Smooth muscle cell (in vitro differentiated cells): ENCODE measurements at regions not wholly inside any gene's neighbourhood (a gene's known extent, or its start where the extent isn't known, plus 50 kb on each side); places are given as distances from the start of the nearest gene placed in this dataset.

ENCODE experiments used
- DNase-seq: peaks from one replicate; lab custom pipeline; 2025; ENCODE audit not compliant: unreplicated experiment; lab: John Stamatoyannopoulos, UW
- H2AFZ ChIP-seq: fragments of 200-600 bp; sonication (generic); 2 replicates; pipeline ENCODE4 v1.6.0; 2016; ENCODE audit warnings: antibody characterized with exemption, low read depth, mild to moderate bottlenecking
- H3F3A ChIP-seq: fragments of 200-600 bp; sonication (generic); 2 replicates; pipeline ENCODE4 v1.6.0; 2017; ENCODE audit warnings: antibody characterized with exemption, low read depth
- H3K27ac ChIP-seq: fragments of 200-600 bp; sonication (generic); 2 replicates; pipeline ENCODE4 v1.5.1; 2016; ENCODE audit warnings: low read depth, mild to moderate bottlenecking
- H3K27me3 ChIP-seq: fragments of 200-600 bp; sonication (generic); 2 replicates; pipeline ENCODE4 v1.6.1; 2016; ENCODE audit warnings: low read depth, mild to moderate bottlenecking
- H3K36me3 ChIP-seq: fragments of 200-600 bp; sonication (generic); 2 replicates; pipeline ENCODE4 v1.5.1; 2016; ENCODE audit warnings: low read depth
- H3K4me1 ChIP-seq: fragments of 200-600 bp; sonication (generic); 2 replicates; pipeline ENCODE4 v1.5.1; 2016; ENCODE audit warnings: low read depth
- H3K4me2 ChIP-seq: fragments of 200-600 bp; sonication (generic); 2 replicates; pipeline ENCODE4 v1.6.0; 2016; ENCODE audit warnings: mild to moderate bottlenecking
- H3K4me3 ChIP-seq: fragments of 200-600 bp; sonication (generic); 2 replicates; pipeline ENCODE4 v1.5.1; 2016; ENCODE audit warnings: mild to moderate bottlenecking
- H3K79me2 ChIP-seq: fragments of 200-600 bp; sonication (generic); 2 replicates; pipeline ENCODE4 v1.6.0; 2016; ENCODE audit warnings: low read depth, mild to moderate bottlenecking
- H3K9ac ChIP-seq: fragments of 200-600 bp; sonication (generic); 2 replicates; pipeline ENCODE4 v1.6.0; 2016; ENCODE audit warnings: low read depth
- H3K9me3 ChIP-seq: fragments of 200-600 bp; sonication (generic); replicated peaks from 2 replicates; pipeline ENCODE4 v1.5.1; 2016; ENCODE audit warnings: low read depth
- H4K20me1 ChIP-seq: fragments of 200-600 bp; sonication (generic); 2 replicates; pipeline ENCODE4 v1.6.0; 2016; ENCODE audit warnings: low read depth
- WGBS: methylation state at CpG from one replicate; pipeline ENCODE4 v1.1.7; 2016; ENCODE audit warnings: low lambda C conversion rate; 5-methylcytosine and 5-hydroxymethylcytosine counted together
- TF ChIP-seq, protein P1 (sequence below): fragments of 200-600 bp; sonication (generic); IDR thresholded peaks from 2 replicates; pipeline ENCODE4 v1.5.1; 2017; ENCODE audit warnings: borderline replicate concordance, mild to moderate bottlenecking, antibody characterized with exemption; ENCODE audit not compliant: insufficient read depth, poor library complexity, severe bottlenecking

DNA sequence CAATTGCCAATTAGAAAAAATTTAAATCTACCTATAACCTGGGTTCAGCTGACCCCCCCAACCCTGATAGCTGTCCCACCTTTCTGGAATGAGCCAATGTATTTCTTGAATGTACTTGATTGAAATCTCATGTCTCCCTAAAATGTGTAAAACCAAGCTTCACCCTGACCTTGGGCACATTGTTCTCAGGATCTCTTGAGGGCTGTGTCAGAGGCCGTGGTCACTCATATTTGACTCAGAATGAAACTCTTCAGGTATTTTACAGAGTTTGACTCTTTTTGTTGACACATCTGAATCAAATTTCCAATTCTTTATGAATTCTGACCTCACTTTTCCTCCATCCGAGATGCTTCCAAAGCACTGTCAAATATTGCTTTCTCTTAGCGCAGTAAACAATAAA, 115.3 kb upstream of the BEND4 start:
- no peaks in the 10 kb centered on the region for H3K36me3 ChIP-seq
- TF ChIP-seq, protein P1, sequence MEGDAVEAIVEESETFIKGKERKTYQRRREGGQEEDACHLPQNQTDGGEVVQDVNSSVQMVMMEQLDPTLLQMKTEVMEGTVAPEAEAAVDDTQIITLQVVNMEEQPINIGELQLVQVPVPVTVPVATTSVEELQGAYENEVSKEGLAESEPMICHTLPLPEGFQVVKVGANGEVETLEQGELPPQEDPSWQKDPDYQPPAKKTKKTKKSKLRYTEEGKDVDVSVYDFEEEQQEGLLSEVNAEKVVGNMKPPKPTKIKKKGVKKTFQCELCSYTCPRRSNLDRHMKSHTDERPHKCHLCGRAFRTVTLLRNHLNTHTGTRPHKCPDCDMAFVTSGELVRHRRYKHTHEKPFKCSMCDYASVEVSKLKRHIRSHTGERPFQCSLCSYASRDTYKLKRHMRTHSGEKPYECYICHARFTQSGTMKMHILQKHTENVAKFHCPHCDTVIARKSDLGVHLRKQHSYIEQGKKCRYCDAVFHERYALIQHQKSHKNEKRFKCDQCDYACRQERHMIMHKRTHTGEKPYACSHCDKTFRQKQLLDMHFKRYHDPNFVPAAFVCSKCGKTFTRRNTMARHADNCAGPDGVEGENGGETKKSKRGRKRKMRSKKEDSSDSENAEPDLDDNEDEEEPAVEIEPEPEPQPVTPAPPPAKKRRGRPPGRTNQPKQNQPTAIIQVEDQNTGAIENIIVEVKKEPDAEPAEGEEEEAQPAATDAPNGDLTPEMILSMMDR: no peak
- no peak for DNase-seq
- no peaks in the 10 kb centered on the region for H3F3A ChIP-seq
- H3K4me2 ChIP-seq: no peak overlapping the region
- no peak overlapping the region for H3K9ac ChIP-seq
- WGBS: 96% methylated on average over 3 of the region's 3 CpGs
- H3K9me3 ChIP-seq: no peaks in the 10 kb centered on the region
- no peaks in the 10 kb centered on the region for H3K27me3 ChIP-seq
- no peak overlapping the region for H3K27ac ChIP-seq
- no peak overlapping the region for H2AFZ ChIP-seq
- H3K79me2 ChIP-seq: no peaks in the 10 kb centered on the region
- no peak overlapping the region for H3K4me3 ChIP-seq
- no peaks in the 10 kb centered on the region for H4K20me1 ChIP-seq
- no peaks in the 10 kb centered on the region for H3K4me1 ChIP-seq

- no peak overlapping the region for H3K4me2 ChIP-seq
- H3K27me3 ChIP-seq: no peaks in the 10 kb centered on the region
- TF ChIP-seq, protein P1: no peak
- WGBS: 57% methylated on average over 2 of the region's 2 CpGs
- no peaks in the 10 kb centered on the region for H3K36me3 ChIP-seq
- no peaks in the 10 kb centered on the region for H3K79me2 ChIP-seq
- no peaks in the 10 kb centered on the region for H3K9me3 ChIP-seq
- H3K4me3 ChIP-seq: no peak overlapping the region
- H3K27ac ChIP-seq: no peak overlapping the region
- H3K4me1 ChIP-seq: no peaks in the 10 kb centered on the region
- no peaks in the 10 kb centered on the region for H4K20me1 ChIP-seq
- DNase-seq: no peak
- H2AFZ ChIP-seq: no peak overlapping the region
- no peak overlapping the region for H3K9ac ChIP-seq
- no peaks in the 10 kb centered on the region for H3F3A ChIP-seq
These were observed 116.4 kb upstream of the BEND4 start for GRCh38 chr4:42268824-42269223.

- H3K27ac ChIP-seq: no peak overlapping the region
- H3K4me1 ChIP-seq: no peaks in the 10 kb centered on the region
- H4K20me1 ChIP-seq: no peaks in the 10 kb centered on the region
- H3K27me3 ChIP-seq: no peaks in the 10 kb centered on the region
- H3F3A ChIP-seq: no peaks in the 10 kb centered on the region
- no peaks in the 10 kb centered on the region for H3K36me3 ChIP-seq
- no peak for DNase-seq
- no peak overlapping the region for H3K4me2 ChIP-seq
- 88% methylated on average over 3 of the region's 3 CpGs for WGBS
- no peaks in the 10 kb centered on the region for H3K9me3 ChIP-seq
- no peak overlapping the region for H3K9ac ChIP-seq
- H3K4me3 ChIP-seq: no peak overlapping the region
- TF ChIP-seq, protein P1: no peak
- H3K79me2 ChIP-seq: no peaks in the 10 kb centered on the region
- H2AFZ ChIP-seq: no peak overlapping the region
These were observed 118.6 kb upstream of the BEND4 start for GRCh38 chr4:42271096-42271495.

DNA sequence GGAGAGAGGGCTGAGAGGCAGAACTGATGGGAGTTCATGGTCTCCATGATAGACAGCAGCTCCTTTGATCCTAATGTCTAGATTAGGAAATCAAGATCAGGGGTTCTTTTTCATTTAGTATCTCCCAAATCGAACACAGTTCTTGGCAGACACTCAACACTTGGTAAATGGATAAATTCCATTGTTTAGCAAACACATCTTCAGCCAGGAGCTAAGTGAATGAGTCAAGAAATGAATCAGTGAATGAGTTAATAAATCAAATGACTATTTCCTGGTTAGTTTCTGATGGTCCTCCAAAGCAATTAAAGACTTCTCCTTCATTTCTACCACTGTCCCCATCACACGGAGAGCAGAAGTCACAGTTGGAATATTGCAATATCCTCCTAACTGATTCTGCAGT, 120.0 kb upstream of the SHISA3 start:
- 90% methylated on average over 2 of the region's 2 CpGs for WGBS
- TF ChIP-seq, protein P1: no peak
- H3K36me3 ChIP-seq: no peaks in the 10 kb centered on the region
- no peak overlapping the region for H3K4me3 ChIP-seq
- H3K4me1 ChIP-seq: no peaks in the 10 kb centered on the region
- H3K27ac ChIP-seq: no peak overlapping the region
- DNase-seq: no peak
- H3K4me2 ChIP-seq: no peak overlapping the region
- no peaks in the 10 kb centered on the region for H3K79me2 ChIP-seq
- no peaks in the 10 kb centered on the region for H3K9me3 ChIP-seq
- H3F3A ChIP-seq: no peaks in the 10 kb centered on the region
- no peak overlapping the region for H3K9ac ChIP-seq
- H2AFZ ChIP-seq: no peak overlapping the region
- H4K20me1 ChIP-seq: no peaks in the 10 kb centered on the region
- no peaks in the 10 kb centered on the region for H3K27me3 ChIP-seq
